HPDE6-E6E7 (cell line): ENCODE measurements at regions not wholly inside any gene's neighbourhood (a gene's known extent, or its start where the extent isn't known, plus 50 kb on each side); places are given as distances from the start of the nearest gene placed in this dataset.
"Not testable (repeated sequence)": the region's sequence is repeated elsewhere in the genome, so short reads cannot be mapped to it uniquely, and the experiment has no call there.

Experiments
- DNase-seq: peaks from one replicate; pipeline ENCODE4 v3.0.0; 2011; ENCODE audit warnings: missing footprints; ENCODE audit errors: extremely low spot score

GRCh38 chr4:74544655-74545361 lies 99.9 kb downstream of the AREG start:
- no peak for DNase-seq

DNA sequence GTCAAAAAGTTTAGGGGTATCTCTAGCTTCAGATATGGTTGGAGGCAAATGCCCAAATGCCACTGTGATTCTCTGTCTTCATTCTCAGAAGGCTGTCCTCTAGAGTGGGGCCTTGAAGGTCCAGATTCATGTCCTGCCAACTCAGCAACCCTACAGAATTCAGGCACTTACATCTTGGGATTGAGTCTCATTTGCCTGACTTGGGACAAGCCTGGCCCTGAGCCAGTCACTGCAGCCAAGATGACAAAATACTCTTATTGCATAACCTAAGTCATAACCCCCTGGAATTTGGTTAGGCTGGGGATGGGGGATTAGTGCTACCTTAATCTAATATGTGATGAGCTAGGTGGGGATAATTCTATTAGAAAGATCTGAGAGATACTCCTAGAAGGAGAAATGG lies 100.5 kb downstream of the AREG start:
- DNase-seq, result no peak

DNA sequence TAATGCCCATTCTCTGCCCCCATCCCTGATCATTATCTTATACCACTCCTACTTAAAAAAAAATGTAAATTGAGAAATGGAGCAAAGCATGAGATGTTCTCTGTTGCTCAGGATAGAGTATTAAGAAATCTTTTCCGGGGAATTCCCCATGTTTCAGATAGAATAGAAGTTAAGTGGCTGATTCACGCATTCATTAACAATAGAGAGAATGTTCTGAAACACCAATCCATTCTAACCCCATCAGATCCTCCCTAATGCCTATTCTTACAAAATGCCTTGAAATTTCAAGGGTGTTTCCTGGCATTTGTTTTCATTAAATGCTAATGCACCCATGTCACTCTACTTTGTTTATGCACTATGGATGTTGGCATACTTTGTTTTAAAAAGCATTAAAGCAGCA lies 101.1 kb downstream of the AREG start:
- peak; percentile 67 for DNase-seq

DNA sequence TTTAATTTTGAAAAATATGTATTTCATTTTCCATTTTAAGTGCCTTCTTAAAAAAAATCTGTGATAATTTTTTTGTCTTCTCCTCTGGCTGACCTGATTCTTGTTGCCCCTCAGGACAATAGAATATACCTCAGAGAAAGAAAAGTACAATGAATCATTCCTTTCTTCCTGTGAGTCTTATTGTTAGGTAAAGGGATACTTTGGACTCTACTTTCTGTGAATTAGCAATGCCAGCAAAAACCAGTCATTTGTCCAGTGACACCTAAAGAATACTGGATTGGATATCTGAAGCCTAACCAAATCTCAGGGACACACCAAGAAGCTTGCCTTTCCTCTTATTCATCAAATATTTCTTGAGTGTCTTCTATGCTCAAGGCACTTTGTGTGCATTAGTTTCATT lies 102.1 kb downstream of the AREG start:
- no peak for DNase-seq

DNA sequence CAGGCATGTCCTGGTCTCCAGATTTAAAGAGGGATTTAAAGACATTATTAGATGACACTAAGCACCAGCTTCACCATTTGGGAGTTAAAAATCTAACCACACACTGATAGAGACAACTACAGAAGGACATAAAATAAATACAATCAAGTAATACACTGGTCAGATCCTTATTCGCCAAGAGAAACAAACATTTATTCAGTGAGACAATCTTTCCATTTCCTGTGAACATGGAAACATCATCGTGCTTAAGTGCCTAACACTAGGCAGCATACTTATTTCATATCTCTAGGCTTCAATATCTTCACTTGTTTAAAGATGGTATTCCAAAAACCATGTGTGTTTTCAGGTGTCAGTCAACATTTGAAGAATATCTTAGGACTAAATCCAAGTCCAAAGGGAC lies 103.6 kb downstream of the AREG start:
- no peak for DNase-seq

DNA sequence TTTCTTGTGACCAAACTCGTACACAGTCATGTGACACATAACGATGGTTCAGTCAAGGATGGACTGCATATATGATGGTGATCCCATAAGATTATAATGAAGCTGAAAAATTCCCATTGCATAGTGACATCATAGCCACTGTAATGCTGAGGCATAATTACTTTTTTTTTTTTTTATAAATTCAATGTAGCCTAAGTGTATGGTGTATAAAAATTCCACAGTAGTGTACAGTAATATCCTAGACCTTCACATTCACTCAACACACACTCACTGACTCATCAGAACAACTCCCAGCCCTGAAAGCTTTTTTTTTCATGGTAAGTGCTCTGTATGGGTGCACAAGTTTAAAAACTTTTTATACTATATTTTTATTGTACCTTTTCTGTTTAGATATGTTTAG lies 105.0 kb downstream of the AREG start:
- no peak for DNase-seq

GRCh38 chr4:74555231-74555630 lies 110.3 kb downstream of the AREG start:
- DNase-seq, result no peak

- DNase-seq, result no peak
These were observed 110.9 kb downstream of the AREG start for GRCh38 chr4:74555843-74556242.

GRCh38 chr4:74559853-74560252 lies 114.9 kb downstream of the AREG start:
- DNase-seq, result no peak

DNA sequence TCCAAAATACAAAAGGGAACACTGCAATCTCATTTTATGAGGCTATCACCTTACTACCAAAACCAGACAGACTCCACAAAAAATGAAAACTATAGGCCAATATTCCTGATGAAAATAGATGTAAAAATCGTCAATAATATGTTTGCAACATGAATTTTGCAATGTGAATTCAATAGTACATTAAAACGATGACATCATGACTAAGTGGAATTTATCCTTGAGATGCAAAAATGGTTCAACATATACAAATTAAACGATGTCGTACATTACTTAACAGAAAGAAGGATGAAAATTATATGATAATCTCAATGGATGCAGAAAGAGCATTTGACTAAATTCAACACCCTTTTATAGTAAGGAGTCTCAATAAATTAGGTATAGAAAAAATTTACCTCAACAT lies 123.0 kb downstream of the AREG start:
- DNase-seq, result no peak

DNA sequence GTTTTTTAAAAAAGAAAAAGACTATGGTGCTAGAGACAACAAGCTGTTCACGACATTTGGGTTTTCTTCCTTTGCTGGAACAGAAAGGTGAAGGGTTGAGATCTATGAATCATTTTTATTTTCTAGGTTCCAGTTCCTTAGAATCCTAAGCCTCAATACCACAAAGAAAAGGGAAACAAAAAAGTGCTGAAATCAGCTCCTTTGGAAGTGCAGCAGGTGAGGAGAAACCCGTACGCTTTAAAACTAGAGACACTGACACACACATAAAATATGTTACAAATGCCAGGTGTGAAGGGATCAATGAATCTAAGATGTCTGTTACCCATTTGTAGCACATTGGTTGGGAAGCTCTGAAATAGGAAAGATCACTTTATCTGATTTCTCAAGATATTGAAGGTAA lies 125.2 kb downstream of the AREG start:
- no peak for DNase-seq

GRCh38 chr4:74578329-74578728 lies 133.4 kb downstream of the AREG start:
- DNase-seq, result no peak

DNA sequence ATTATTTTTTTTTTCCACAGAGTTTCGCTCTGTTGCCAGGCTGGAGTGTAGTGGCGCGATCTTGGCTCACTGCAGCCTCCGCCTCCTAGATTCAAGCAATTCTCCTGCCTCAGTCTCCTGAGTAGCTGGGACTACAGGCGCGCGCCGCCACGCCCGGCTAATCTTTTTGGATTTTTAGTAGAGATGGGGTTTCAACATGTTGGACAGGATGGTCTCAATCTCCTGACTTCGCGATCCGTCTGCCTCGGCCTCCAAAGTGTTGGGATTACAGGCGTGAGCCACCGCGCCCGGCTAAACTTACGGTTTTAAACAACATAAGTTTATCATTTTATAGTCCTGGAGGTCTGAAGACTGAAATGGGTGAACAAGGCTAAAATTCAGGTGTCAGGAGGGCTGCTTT lies 133.9 kb downstream of the AREG start:
- not testable (repeated sequence) for DNase-seq

- no peak for DNase-seq
These were observed 138.3 kb downstream of the AREG start for GRCh38 chr4:74583089-74583700.

DNA sequence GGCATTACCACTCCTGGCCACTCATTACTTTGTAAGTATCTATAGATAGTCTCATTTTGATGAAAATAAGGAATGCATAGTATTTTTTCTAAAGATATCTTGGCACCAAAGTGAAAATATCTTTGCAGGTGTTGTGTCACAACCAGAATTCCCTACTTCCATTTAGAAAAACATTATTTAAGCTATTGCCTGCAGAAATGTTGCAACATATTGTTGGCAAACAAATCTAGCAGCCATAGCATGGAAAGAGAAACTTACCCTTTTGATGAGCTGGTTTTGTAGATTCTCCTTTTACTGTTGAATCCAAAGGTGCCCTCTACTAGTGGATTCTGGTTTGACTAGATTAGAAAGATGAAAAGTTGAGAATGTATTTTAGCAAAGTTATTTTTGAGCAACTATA lies 138.8 kb downstream of the AREG start:
- peak; percentile 14 for DNase-seq

DNA sequence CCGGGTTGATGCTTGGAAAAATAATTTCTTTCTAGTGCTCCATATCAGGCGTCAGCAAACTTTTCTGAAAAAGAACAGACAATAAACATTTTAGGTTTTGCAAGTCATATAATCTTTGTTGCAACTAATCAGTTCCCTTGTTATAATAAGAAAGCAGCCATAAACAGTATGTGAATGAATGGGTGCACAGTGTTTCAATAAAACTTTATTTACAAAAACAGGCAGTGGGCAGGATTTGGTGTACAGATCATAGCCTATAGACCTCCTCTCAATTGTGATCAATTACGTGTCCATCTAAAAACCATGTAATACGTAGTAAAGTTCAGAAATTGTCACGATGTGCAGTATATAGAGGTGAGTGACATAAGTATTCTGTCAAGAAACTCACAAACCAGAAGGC lies 143.4 kb downstream of the AREG start:
- no peak for DNase-seq

GRCh38 chr4:74590476-74590875 lies 145.5 kb downstream of the AREG start:
- no peak for DNase-seq

DNA sequence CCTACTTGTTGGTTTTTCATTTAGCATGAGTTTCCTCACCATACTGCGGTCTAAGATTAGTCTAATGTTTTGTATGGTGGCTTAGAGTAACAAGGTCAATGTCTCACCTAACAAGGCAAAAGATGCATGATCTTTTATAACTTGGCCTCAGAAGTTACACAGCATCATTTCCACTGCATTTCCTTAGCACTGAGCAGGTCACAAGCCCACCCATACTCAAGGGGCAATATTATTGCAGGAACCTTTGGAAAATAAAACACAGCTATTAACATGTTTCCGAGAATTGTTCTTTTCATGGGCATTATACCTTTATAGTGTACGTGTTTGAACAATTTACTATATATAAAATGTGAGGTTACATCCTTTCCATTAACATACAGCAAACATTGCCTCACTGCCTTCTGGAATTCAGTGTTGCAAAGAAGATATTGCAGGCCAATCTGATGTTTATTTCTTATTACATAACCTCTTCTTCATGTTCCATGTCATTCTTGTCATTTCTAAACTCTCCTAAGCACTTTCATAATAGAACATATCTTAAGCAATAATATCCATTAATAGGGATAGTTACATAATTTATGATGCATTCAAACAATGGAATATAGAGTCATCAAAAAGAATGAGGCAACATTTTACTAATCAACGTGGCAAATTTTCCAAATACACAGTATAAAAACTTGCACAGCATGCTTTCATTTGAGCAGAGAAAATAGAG lies 153.8 kb downstream of the AREG start:
- DNase-seq, result no peak

- DNase-seq, result no peak
These were observed 158.2 kb downstream of the AREG start for GRCh38 chr4:74603186-74603585.

DNA sequence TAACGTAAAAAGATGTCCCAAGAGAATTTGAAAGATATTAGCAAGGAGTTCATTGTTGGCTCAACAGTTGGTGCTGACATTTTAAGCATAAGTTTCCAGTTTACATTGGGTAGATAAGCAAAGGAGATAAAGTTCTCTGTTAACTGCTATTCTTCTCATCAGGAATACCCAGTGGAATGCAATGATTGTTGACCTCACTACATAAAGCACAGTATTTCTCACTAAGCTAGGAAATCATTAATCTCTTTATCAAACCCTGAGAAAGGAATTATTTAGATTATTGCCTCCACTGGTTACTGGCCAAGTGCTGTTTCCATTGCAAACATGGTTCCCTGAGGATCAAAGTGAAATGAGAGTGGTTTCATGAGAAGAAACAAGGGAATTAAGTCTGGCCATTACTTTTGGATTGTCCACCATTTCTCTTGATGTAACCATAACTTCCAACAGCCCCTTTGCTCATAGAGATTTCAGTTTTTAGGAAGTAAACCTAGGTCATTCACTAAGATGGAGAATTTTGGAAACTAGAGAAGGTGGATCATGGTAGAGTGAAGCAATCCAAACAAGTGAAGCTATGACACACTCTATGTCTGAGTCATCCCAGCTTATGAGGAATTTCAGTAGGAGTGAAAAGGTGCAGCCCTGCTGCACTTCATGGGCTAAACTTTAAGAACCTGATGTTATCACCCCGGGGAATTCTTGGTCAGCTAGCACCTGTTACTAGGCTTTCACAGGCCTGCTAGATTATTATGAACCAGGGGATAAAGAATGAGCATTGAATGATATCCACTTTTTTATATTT lies 163.4 kb downstream of the AREG start:
- peak; percentile 28 for DNase-seq

- no peak for DNase-seq
These were observed 165.6 kb downstream of the AREG start for GRCh38 chr4:74610491-74610890.

- no peak for DNase-seq
These were observed 167.9 kb downstream of the AREG start for GRCh38 chr4:74612837-74613236.
